Aorta (tissue), 5 donors: ENCODE measurements at regions not wholly inside any gene's neighbourhood (a gene's known extent, or its start where the extent isn't known, plus 50 kb on each side); places are given as distances from the start of the nearest gene placed in this dataset.

Experiments used
- ATAC-seq: fragments of 200-7000 bp; cut with Tn5 transposase; one replicate; pipeline ENCODE4 v1.9.1; 2022; ENCODE audit warnings: moderate library complexity; ENCODE audit not compliant: low FRiP score
- DNase-seq, 2 donors: peaks; one replicate each; pipeline ENCODE4 v3.0.0-alpha.2; 2020
- H3K27ac ChIP-seq, 2 donors: one replicate each; pipeline ENCODE4 v1.5.1; 2013; ENCODE audit warnings: low read length in 2 of 2, mild to moderate bottlenecking in 2 of 2, moderate library complexity in 2 of 2, control low read depth in 1 of 2, inconsistent platforms in 1 of 2, low read depth in 1 of 2
- H3K27me3 ChIP-seq, 2 donors: one replicate each; pipeline ENCODE4 v1.6.1; 2013; ENCODE audit warnings: control low read depth in 1 of 2, low read length in 1 of 2, mild to moderate bottlenecking in 1 of 2, moderate library complexity in 1 of 2; ENCODE audit not compliant: insufficient read depth in 2 of 2, control insufficient read depth in 1 of 2
- H3K36me3 ChIP-seq, 2 donors: one replicate each; pipeline ENCODE4 v1.6.1; 2013; ENCODE audit warnings: control low read depth in 1 of 2, low read length in 1 of 2, mild to moderate bottlenecking in 1 of 2; ENCODE audit not compliant: insufficient read depth in 2 of 2, control insufficient read depth in 1 of 2
- H3K4me1 ChIP-seq, 2 donors: one replicate each; pipeline ENCODE4 v1.6.1; 2013; ENCODE audit warnings: low read length in 2 of 2, control low read depth in 1 of 2, mild to moderate bottlenecking in 1 of 2, moderate library complexity in 1 of 2; ENCODE audit not compliant: insufficient read depth in 2 of 2, control insufficient read depth in 1 of 2
- H3K4me3 ChIP-seq, 2 donors: one replicate each; pipeline ENCODE4 v1.5.1; 2013; ENCODE audit warnings: low read length in 2 of 2, control low read depth in 1 of 2, mild to moderate bottlenecking in 1 of 2
- H3K9me3 ChIP-seq: one replicate; pipeline ENCODE4 v1.6.1; 2013; ENCODE audit warnings: mild to moderate bottlenecking, low read length; ENCODE audit not compliant: control insufficient read depth
- WGBS, 2 donors: extraction: QIAGEN DNeasy Blood & Tissue Kit; methylation state at CpG; one replicate each; pipeline ENCODE4 v1.1.7; 2013; 5-methylcytosine and 5-hydroxymethylcytosine counted together
- intact Hi-C, 2 donors: fragments of 100-400 bp; cut with DNase I; formaldehyde crosslinking; loops; one replicate each; pipeline versions ENCODE4 v1.14.2 to v1.15.0; 2022
- donor health status: healthy with polysubstance abuse.
- donor health status: Bipolar disorder and iron deficiency.
- donor health status: DM: no; HTN: no; CAD: no.
- donor health status: DM: no; HTN: no; CAD: no.
- donor health status: DM: yes; HTN: yes; CAD: no.

GRCh38 chr10:125419831-125420230 lies 259.5 kb upstream of the CTBP2 start:
- Histone ChIP-seq H3K27ac (no peak overlapping the region), H3K9me3 (peaks cover 1% of the 10 kb centered on the region)

DNA sequence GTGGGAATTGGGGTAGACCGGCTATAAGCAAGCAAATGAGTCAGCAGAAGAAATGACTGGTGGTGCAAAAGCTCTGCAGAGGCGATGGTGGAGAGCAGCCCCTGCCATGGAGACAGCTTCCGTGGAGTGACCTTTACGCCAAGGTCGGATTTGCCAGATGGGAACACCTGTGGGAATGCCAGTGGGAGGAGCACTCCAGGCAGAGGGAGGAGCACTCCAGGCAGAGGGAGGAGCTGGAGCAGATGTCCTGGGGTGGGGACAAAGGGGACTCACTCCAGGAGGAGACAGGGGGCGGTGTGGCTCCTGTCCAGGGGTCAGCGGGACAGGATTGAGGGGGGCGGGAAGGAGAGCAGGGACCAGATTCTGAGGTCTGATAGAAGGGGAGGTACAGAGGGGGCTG lies 258.8 kb upstream of the CTBP2 start:
- no peak for DNase-seq
- Histone ChIP-seq H3K27ac (no peak overlapping the region), H3K9me3 (peaks cover 3% of the 10 kb centered on the region), H3K36me3 (no peaks in the 10 kb centered on the region), H3K4me3 (no peak overlapping the region), H3K27me3 (no peaks in the 10 kb centered on the region), H3K4me1 (no peaks in the 10 kb centered on the region)
- intact Hi-C loops = no loop called here
- 75 to 92% methylated on average over 8 of the region's 8 CpGs for WGBS, 2 donors
- ATAC-seq = no peak

More at GRCh38 chr10:125419831-125420230, 259.5 kb upstream of the CTBP2 start:
- no peaks in the 10 kb centered on the region for H3K27me3 ChIP-seq
- intact Hi-C loops = no loop called here
- 87 to 90% methylated on average over 8 of the region's 8 CpGs for WGBS, 2 donors
- H3K36me3 ChIP-seq = no peaks in the 10 kb centered on the region
- ATAC-seq (no peak), DNase-seq (no peak)
- no peak overlapping the region for H3K4me3 ChIP-seq
- H3K4me1 ChIP-seq = no peaks in the 10 kb centered on the region

GRCh38 chr10:125417605-125418004 lies 257.2 kb upstream of the CTBP2 start:
- Histone ChIP-seq H3K9me3 (peaks cover 3% of the 10 kb centered on the region), H3K27ac (no peak overlapping the region), H3K27me3 (no peaks in the 10 kb centered on the region), H3K36me3 (no peaks in the 10 kb centered on the region), H3K4me3 (no peak overlapping the region), H3K4me1 (no peaks in the 10 kb centered on the region)
- WGBS, 2 donors = 41 to 46% methylated on average over 6 of the region's 6 CpGs
- DNase-seq = no peak
- intact Hi-C loops = no loop called here
- no peak for ATAC-seq

- H3K4me3 ChIP-seq = no peak overlapping the region
- H3K27ac ChIP-seq = no peak overlapping the region
- WGBS, 2 donors = 71% methylated on average over 2 of the region's 2 CpGs
- no peaks in the 10 kb centered on the region for H3K36me3 ChIP-seq
- DNase-seq (no peak), ATAC-seq (no peak)
- H3K4me1 ChIP-seq = no peaks in the 10 kb centered on the region
- peaks cover 3% of the 10 kb centered on the region for H3K9me3 ChIP-seq
- no peaks in the 10 kb centered on the region for H3K27me3 ChIP-seq
- intact Hi-C loops = no loop called here
Observed at GRCh38 chr10:125415964-125416363, 255.6 kb upstream of the CTBP2 start.

DNA sequence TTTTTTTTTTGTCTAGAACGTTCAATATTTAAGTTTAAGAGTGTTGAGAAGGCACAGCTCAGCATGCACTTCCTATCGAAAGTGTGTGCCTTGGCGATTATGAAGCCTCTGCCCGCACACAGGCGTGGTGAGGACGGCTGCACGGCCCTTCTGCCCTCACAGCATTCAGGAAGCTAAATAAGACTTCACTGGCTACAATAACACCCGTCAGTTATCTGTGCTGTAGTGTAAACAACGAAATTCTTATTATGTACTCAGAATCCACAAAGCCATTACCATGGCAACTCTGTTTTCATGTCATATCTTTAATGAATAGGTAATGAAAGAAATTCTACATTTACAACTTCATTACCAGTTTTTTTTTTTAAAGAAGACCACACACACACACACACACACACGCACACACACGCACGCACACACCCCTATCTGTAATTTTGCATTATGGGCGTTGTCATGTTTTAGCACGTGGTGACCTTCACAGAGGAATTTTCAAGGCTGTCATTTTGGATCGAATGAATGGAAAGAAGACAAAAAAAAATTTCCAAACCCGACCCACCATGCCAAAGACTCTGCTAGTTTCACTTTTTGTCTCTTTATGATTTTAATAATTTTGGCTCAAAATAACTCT lies 254.8 kb upstream of the CTBP2 start:
- intact Hi-C loops = no loop called here
- H3K27ac ChIP-seq = no peak overlapping the region
- peaks cover 3% of the 10 kb centered on the region for H3K9me3 ChIP-seq
- H3K36me3 ChIP-seq = no peaks in the 10 kb centered on the region
- no peaks in the 10 kb centered on the region for H3K4me1 ChIP-seq
- DNase-seq = no peak
- no peak for ATAC-seq
- no peaks in the 10 kb centered on the region for H3K27me3 ChIP-seq
- no peak overlapping the region for H3K4me3 ChIP-seq
- 49 to 51% methylated on average over 16 of the region's 16 CpGs for WGBS, 2 donors

DNA sequence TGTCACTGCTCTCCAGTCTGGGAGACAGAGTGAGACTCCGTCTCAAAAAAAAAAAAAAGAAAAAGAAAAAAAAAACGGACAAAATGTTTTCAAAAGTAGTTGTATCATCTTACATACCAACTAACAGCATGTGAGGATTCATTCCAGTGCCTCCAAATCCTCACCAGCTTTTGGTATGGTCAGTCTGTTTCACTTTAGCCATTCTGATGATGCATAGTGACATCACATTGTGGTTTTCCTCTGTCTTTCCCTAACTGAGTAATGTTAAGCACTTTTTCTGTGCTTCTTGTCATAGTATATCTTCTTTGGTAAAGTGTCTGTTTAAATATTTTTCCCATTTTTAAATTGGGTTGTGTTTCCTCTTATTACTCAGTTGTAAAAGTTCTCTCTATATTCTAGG lies 251.4 kb upstream of the CTBP2 start:
- Histone ChIP-seq H3K27me3 (no peaks in the 10 kb centered on the region), H3K27ac (no peak overlapping the region), H3K4me3 (no peak overlapping the region), H3K36me3 (no peaks in the 10 kb centered on the region), H3K9me3 (peaks cover 8% of the 10 kb centered on the region), H3K4me1 (no peaks in the 10 kb centered on the region)
- DNase-seq (no peak), ATAC-seq (no peak)
- intact Hi-C loops = no loop called here
- WGBS, 2 donors = 65 to 67% methylated on average over 2 of the region's 2 CpGs

DNA sequence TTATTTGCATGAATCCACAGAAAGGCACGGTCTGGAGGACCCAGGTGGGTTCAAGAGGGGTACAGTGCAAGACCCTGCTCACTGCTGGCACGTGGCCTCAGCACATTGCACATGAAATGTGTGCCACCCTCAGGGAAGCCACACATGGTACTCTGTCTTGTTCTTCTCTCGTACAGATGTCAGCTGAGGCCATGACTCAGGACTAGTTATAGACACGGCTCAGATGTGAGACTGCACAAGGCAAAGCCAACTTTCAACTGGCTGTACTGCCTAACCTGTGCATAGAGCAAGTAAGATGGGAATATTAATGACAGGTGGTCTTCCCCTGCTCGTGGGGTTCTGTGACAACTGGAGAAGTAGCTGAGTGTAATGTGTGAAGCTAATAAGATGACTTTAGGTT lies 249.4 kb upstream of the CTBP2 start:
- no peak for DNase-seq
- ATAC-seq = no peak
- intact Hi-C loops = no loop called here
- no peaks in the 10 kb centered on the region for H3K4me1 ChIP-seq
- no peaks in the 10 kb centered on the region for H3K36me3 ChIP-seq
- H3K4me3 ChIP-seq = no peak overlapping the region
- H3K27me3 ChIP-seq = no peaks in the 10 kb centered on the region
- H3K9me3 ChIP-seq = peaks cover 11% of the 10 kb centered on the region
- WGBS, 2 donors = 55 to 60% methylated on average over 5 of the region's 5 CpGs
- no peak overlapping the region for H3K27ac ChIP-seq

- ATAC-seq = no peak
- intact Hi-C loops = no loop called here
- no peaks in the 10 kb centered on the region for H3K4me1 ChIP-seq
- H3K27me3 ChIP-seq = no peaks in the 10 kb centered on the region
- 88 to 92% methylated on average over 1 of the region's 1 CpG for WGBS, 2 donors
- no peak overlapping the region for H3K27ac ChIP-seq
- H3K9me3 ChIP-seq = peaks cover 9% of the 10 kb centered on the region
- DNase-seq = no peak
- no peak overlapping the region for H3K4me3 ChIP-seq
- no peaks in the 10 kb centered on the region for H3K36me3 ChIP-seq
Observed at GRCh38 chr10:125407557-125407956, 247.2 kb upstream of the CTBP2 start.

- Histone ChIP-seq H3K27ac (no peak overlapping the region), H3K4me3 (no peak overlapping the region), H3K9me3 (peaks cover 9% of the 10 kb centered on the region), H3K27me3 (no peaks in the 10 kb centered on the region), H3K4me1 (no peaks in the 10 kb centered on the region), H3K36me3 (no peaks in the 10 kb centered on the region)
- DNase-seq (no peak), ATAC-seq (no peak)
- intact Hi-C loops = no loop called here
- 70 to 78% methylated on average over 3 of the region's 3 CpGs for WGBS, 2 donors
Observed at GRCh38 chr10:125407000-125407502, 246.7 kb upstream of the CTBP2 start.
